ENCODE measurements at regions not wholly inside any gene's neighbourhood (a gene's known extent, or its start where the extent isn't known, plus 50 kb on each side); places are given as distances from the start of the nearest gene placed in this dataset.

GRCh38 chr22:26768952-26769351 is 111.6 kb downstream of the MIAT start:
- TF ChIP-seq, protein P1, sequence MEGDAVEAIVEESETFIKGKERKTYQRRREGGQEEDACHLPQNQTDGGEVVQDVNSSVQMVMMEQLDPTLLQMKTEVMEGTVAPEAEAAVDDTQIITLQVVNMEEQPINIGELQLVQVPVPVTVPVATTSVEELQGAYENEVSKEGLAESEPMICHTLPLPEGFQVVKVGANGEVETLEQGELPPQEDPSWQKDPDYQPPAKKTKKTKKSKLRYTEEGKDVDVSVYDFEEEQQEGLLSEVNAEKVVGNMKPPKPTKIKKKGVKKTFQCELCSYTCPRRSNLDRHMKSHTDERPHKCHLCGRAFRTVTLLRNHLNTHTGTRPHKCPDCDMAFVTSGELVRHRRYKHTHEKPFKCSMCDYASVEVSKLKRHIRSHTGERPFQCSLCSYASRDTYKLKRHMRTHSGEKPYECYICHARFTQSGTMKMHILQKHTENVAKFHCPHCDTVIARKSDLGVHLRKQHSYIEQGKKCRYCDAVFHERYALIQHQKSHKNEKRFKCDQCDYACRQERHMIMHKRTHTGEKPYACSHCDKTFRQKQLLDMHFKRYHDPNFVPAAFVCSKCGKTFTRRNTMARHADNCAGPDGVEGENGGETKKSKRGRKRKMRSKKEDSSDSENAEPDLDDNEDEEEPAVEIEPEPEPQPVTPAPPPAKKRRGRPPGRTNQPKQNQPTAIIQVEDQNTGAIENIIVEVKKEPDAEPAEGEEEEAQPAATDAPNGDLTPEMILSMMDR (IDR thresholded peaks at IDR 0.05; ENCODE audit: low read depth, low read length): no peak
- TF ChIP-seq MYC (IDR thresholded peaks at IDR 0.05; ENCODE audit: low read depth, low read length): no peak

Data from NB4 (cell line).